ENCODE measurements at regions not wholly inside any gene's neighbourhood (a gene's known extent, or its start where the extent isn't known, plus 50 kb on each side); places are given as distances from the start of the nearest gene placed in this dataset.

- TF ChIP-seq CTCF (IDR thresholded peaks at IDR 0.05) (no peak), POLR2A (IDR thresholded peaks at IDR 0.05) (no peak)
Measured at GRCh38 chr2:11976073-11976472, 229.6 kb downstream of the LPIN1 start.
